ENCODE measurements at regions not wholly inside any gene's neighbourhood (a gene's known extent, or its start where the extent isn't known, plus 50 kb on each side); places are given as distances from the start of the nearest gene placed in this dataset.
"Not testable (repeated sequence)": the region's sequence is repeated elsewhere in the genome, so short reads cannot be mapped to it uniquely, and the experiment has no call there.

GRCh38 chr14:89688507-89689211 is 265.9 kb downstream of the EFCAB11 start:
- no peaks in the 10 kb centered on the region for H3K27me3 ChIP-seq (ENCODE audit: low read depth, low read length)
- no peak overlapping the region for H3K4me3 ChIP-seq (ENCODE audit: low read length)
- no peak overlapping the region for H3K4me2 ChIP-seq (ENCODE audit: low read length)
- no peaks in the 10 kb centered on the region for H4K20me1 ChIP-seq (ENCODE audit: insufficient read depth, low read length)
- H3K4me1 ChIP-seq (ENCODE audit: low read length): no peaks in the 10 kb centered on the region
- peaks cover 9% of the 10 kb centered on the region for H3K36me3 ChIP-seq (replicated peaks; ENCODE audit: low read depth, low read length)
- peaks cover 16% of the 10 kb centered on the region; the same call in 1 of the 2 replicates for H3K9me3 ChIP-seq (ENCODE audit: insufficient read depth, low read length)
- H3K27ac ChIP-seq (ENCODE audit: low read length): no peak overlapping the region
- H2AFZ ChIP-seq (ENCODE audit: low read depth, low read length): no peak overlapping the region
- TF ChIP-seq EZH2phosphoT487 (IDR thresholded peaks at IDR 0.05; ENCODE audit: low read depth): no peak
- no peak overlapping the region for H3K9ac ChIP-seq (ENCODE audit: low read length)
- H3K79me2 ChIP-seq (ENCODE audit: low read length): no peaks in the 10 kb centered on the region

GRCh38 chr14:89687129-89687528 is 267.4 kb downstream of the EFCAB11 start:
- peaks cover 18% of the 10 kb centered on the region for H3K36me3 ChIP-seq (replicated peaks; ENCODE audit: low read depth, low read length)
- not testable (repeated sequence) for H3K4me3 ChIP-seq (ENCODE audit: low read length); H3K4me2 ChIP-seq (ENCODE audit: low read length); H3K9ac ChIP-seq (ENCODE audit: low read length); H3K27ac ChIP-seq (ENCODE audit: low read length); H3K4me1 ChIP-seq (ENCODE audit: low read length); H3K27me3 ChIP-seq (ENCODE audit: low read depth, low read length); H3K79me2 ChIP-seq (ENCODE audit: low read length); H4K20me1 ChIP-seq (ENCODE audit: insufficient read depth, low read length); H2AFZ ChIP-seq (ENCODE audit: low read depth, low read length)
- peaks cover 28% of the 10 kb centered on the region for H3K9me3 ChIP-seq (ENCODE audit: insufficient read depth, low read length)

- H3K27ac ChIP-seq (ENCODE audit: low read length): no peak overlapping the region
Measured at GRCh38 chr14:89684139-89684538, 267.1 kb upstream of the FOXN3 start.

GRCh38 chr14:89681086-89682018 is 264.3 kb upstream of the FOXN3 start:
- Histone ChIP-seq H3K9me3 (ENCODE audit: insufficient read depth, low read length) (peaks cover 21% of the 10 kb centered on the region), H3K4me3 (ENCODE audit: low read length) (peak overlapping the region; percentile 66), H3K9ac (ENCODE audit: low read length) (peak overlapping the region; percentile 56), H3K79me2 (ENCODE audit: low read length) (no peaks in the 10 kb centered on the region), H3K27ac (ENCODE audit: low read length) (peak overlapping the region; percentile 94), H3K36me3 (replicated peaks; ENCODE audit: low read depth, low read length) (peaks cover 13% of the 10 kb centered on the region), H3K4me1 (ENCODE audit: low read length) (peaks cover 29% of the 10 kb centered on the region), H3K27me3 (ENCODE audit: low read depth, low read length) (no peaks in the 10 kb centered on the region), H4K20me1 (ENCODE audit: insufficient read depth, low read length) (no peaks in the 10 kb centered on the region), H2AFZ (ENCODE audit: low read depth, low read length) (no peak overlapping the region), H3K4me2 (ENCODE audit: low read length) (peak overlapping the region; percentile 94)
- TF ChIP-seq EZH2phosphoT487 (IDR thresholded peaks at IDR 0.05; ENCODE audit: low read depth): no peak
- TF ChIP-seq CTCF (IDR thresholded peaks at IDR 0.05; ENCODE audit: low read depth, low read length): no peak

More at GRCh38 chr14:89684139-89684538, 267.1 kb upstream of the FOXN3 start:
- H3K4me2 ChIP-seq (ENCODE audit: low read length): no peak overlapping the region
- no peak overlapping the region for H3K9ac ChIP-seq (ENCODE audit: low read length)
- no peak overlapping the region for H3K4me3 ChIP-seq (ENCODE audit: low read length)
- no peaks in the 10 kb centered on the region for H3K79me2 ChIP-seq (ENCODE audit: low read length)
- H4K20me1 ChIP-seq (ENCODE audit: insufficient read depth, low read length): no peaks in the 10 kb centered on the region
- H3K27me3 ChIP-seq (ENCODE audit: low read depth, low read length): no peaks in the 10 kb centered on the region
- peaks cover 29% of the 10 kb centered on the region for H3K4me1 ChIP-seq (ENCODE audit: low read length)
- H2AFZ ChIP-seq (ENCODE audit: low read depth, low read length): no peak overlapping the region
- TF ChIP-seq CTCF (IDR thresholded peaks at IDR 0.05; ENCODE audit: low read depth, low read length): no peak
- no peak for TF ChIP-seq EZH2phosphoT487 (IDR thresholded peaks at IDR 0.05; ENCODE audit: low read depth)
- H3K36me3 ChIP-seq (replicated peaks; ENCODE audit: low read depth, low read length): peaks cover 18% of the 10 kb centered on the region
- H3K9me3 ChIP-seq (ENCODE audit: insufficient read depth, low read length): peaks cover 28% of the 10 kb centered on the region

Measured in OCI-LY3 (cell line).